GM18870 (cell line): ENCODE measurements at regions not wholly inside any gene's neighbourhood (a gene's known extent, or its start where the extent isn't known, plus 50 kb on each side); places are given as distances from the start of the nearest gene placed in this dataset.

Experiments used
- ATAC-seq: cut with Tn5 transposase; IDR thresholded peaks from one replicate; pipeline ENCODE4 v1.9.1; 2021; ENCODE audit warnings: moderate library complexity; ENCODE audit not compliant: unreplicated experiment

GRCh38 chr2:18154259-18154658 is 275.8 kb downstream of the KCNS3 start:
- ATAC-seq = no peak

GRCh38 chr2:18153741-18154140 is 275.3 kb downstream of the KCNS3 start:
- no peak for ATAC-seq

- ATAC-seq = no peak
Measured at GRCh38 chr2:18151237-18151636, 272.8 kb downstream of the KCNS3 start.

GRCh38 chr2:18149660-18150246 is 271.3 kb downstream of the KCNS3 start:
- peak; percentile 75 for ATAC-seq

- no peak for ATAC-seq
Measured at GRCh38 chr2:18136881-18137475, 258.5 kb downstream of the KCNS3 start.

GRCh38 chr2:18133310-18133709 is 254.8 kb downstream of the KCNS3 start:
- no peak for ATAC-seq

GRCh38 chr2:18132697-18133096 is 254.2 kb downstream of the KCNS3 start:
- ATAC-seq = no peak

- ATAC-seq = no peak
Measured at GRCh38 chr2:18131761-18132160, 253.3 kb downstream of the KCNS3 start.

- no peak for ATAC-seq
Measured at GRCh38 chr2:18129348-18129747, 250.9 kb downstream of the KCNS3 start.

GRCh38 chr2:18125303-18125702 is 246.8 kb downstream of the KCNS3 start:
- no peak for ATAC-seq

- no peak for ATAC-seq
Measured at GRCh38 chr2:18124116-18124835, 245.8 kb downstream of the KCNS3 start.

GRCh38 chr2:18123577-18123976 is 245.1 kb downstream of the KCNS3 start:
- ATAC-seq = no peak

- ATAC-seq = no peak
Measured at GRCh38 chr2:18123211-18123570, 244.7 kb downstream of the KCNS3 start.

GRCh38 chr2:18122544-18123210 is 244.2 kb downstream of the KCNS3 start:
- ATAC-seq = no peak

GRCh38 chr2:18119883-18120282 is 241.4 kb downstream of the KCNS3 start:
- no peak for ATAC-seq

GRCh38 chr2:18118703-18119102 is 240.2 kb downstream of the KCNS3 start:
- no peak for ATAC-seq

GRCh38 chr2:18117592-18117991 is 239.1 kb downstream of the KCNS3 start:
- ATAC-seq = peak; percentile 89

- no peak for ATAC-seq
Measured at GRCh38 chr2:18110222-18110621, 231.8 kb downstream of the KCNS3 start.

- ATAC-seq = no peak
Measured at GRCh38 chr2:18106841-18107240, 228.4 kb downstream of the KCNS3 start.

GRCh38 chr2:18105929-18106328 is 227.5 kb downstream of the KCNS3 start:
- no peak for ATAC-seq

- no peak for ATAC-seq
Measured at GRCh38 chr2:18104595-18105224, 226.2 kb downstream of the KCNS3 start.
